Neural cell (in vitro differentiated cells): ENCODE measurements at regions not wholly inside any gene's neighbourhood (a gene's known extent, or its start where the extent isn't known, plus 50 kb on each side); places are given as distances from the start of the nearest gene placed in this dataset.

Experiments used
- H2AFZ ChIP-seq: fragments of 200-600, 300-800 bp; sonication (generic), shearing (Covaris generic); 2 replicates; pipeline ENCODE4 v1.6.0; 2014; ENCODE audit warnings: low read depth, mild to moderate bottlenecking, antibody characterized with exemption, low read length, moderate library complexity
- H3F3A ChIP-seq: fragments of 200-600 bp; shearing (Covaris generic); 2 replicates; pipeline ENCODE4 v1.6.1; 2016; ENCODE audit warnings: mild to moderate bottlenecking, moderate library complexity, mixed read lengths, antibody characterized with exemption, low read length; ENCODE audit not compliant: insufficient read depth, poor library complexity, severe bottlenecking
- H3K27ac ChIP-seq: fragments of 200-600, 300-800 bp; sonication (generic), shearing (Covaris generic); 2 replicates; pipeline ENCODE4 v1.5.1; 2014; ENCODE audit warnings: mild to moderate bottlenecking, low read length, moderate library complexity
- H3K27me3 ChIP-seq: fragments of 300-800, 200-600 bp; sonication (generic), shearing (Covaris generic); 2 replicates; pipeline ENCODE4 v1.6.0; 2014; ENCODE audit warnings: mild to moderate bottlenecking, low read depth, low read length, moderate library complexity; ENCODE audit not compliant: insufficient read depth
- H3K36me3 ChIP-seq: fragments of 300-800, 200-600 bp; sonication (generic), shearing (Covaris generic); 2 replicates; pipeline ENCODE4 v1.5.1; 2014; ENCODE audit warnings: mild to moderate bottlenecking, antibody characterized with exemption, low read length, moderate library complexity; ENCODE audit not compliant: insufficient read depth
- H3K4me2 ChIP-seq: fragments of 300-800, 200-600 bp; sonication (generic), shearing (Covaris generic); 2 replicates; pipeline ENCODE4 v1.6.0; 2014; ENCODE audit warnings: mild to moderate bottlenecking, low read length
- H3K4me3 ChIP-seq: fragments of 300-800, 200-600 bp; sonication (generic), shearing (Covaris generic); 2 replicates; pipeline ENCODE4 v1.5.1; 2014; ENCODE audit warnings: mild to moderate bottlenecking, low read length, moderate library complexity
- H3K79me2 ChIP-seq: fragments of 200-600 bp; shearing (Covaris generic); replicated peaks from 2 replicates; pipeline ENCODE4 v1.6.0; 2014; ENCODE audit warnings: mild to moderate bottlenecking, low read length, moderate library complexity; ENCODE audit not compliant: insufficient read depth
- H3K9ac ChIP-seq: fragments of 300-800, 200-600 bp; sonication (generic), shearing (Covaris generic); 2 replicates; pipeline ENCODE4 v1.6.1; 2016; ENCODE audit warnings: mild to moderate bottlenecking, low read length, mixed read lengths
- H3K9me2 ChIP-seq: fragments of 200-600 bp; shearing (Covaris generic); 2 replicates; pipeline ENCODE4 v1.6.1; 2016; ENCODE audit warnings: mild to moderate bottlenecking, low read length, mixed read lengths; ENCODE audit not compliant: insufficient read depth
- H3K9me3 ChIP-seq: fragments of 200-600, 300-800 bp; sonication (generic), shearing (Covaris generic); 2 replicates; pipeline ENCODE4 v1.6.1; 2016; ENCODE audit warnings: mild to moderate bottlenecking, mixed run types, low read length, moderate library complexity, mixed read lengths
- H4K20me1 ChIP-seq: fragments of 200-600 bp; shearing (Covaris generic); 2 replicates; pipeline ENCODE4 v1.6.1; 2016; ENCODE audit warnings: mild to moderate bottlenecking, mixed run types; ENCODE audit not compliant: insufficient read depth
- EP300 ChIP-seq: fragments of 450-650 bp; conservative IDR thresholded peaks from 2 replicates; pipeline ENCODE4 v1.6.1; 2014; ENCODE audit warnings: antibody characterized with exemption, mild to moderate bottlenecking, moderate library complexity; ENCODE audit not compliant: poor library complexity, severe bottlenecking
- EZH2 ChIP-seq: fragments of 200-600, 300-800 bp; shearing (Covaris generic), sonication (generic); IDR thresholded peaks from 2 replicates; pipeline ENCODE4 v1.6.1; 2014; ENCODE audit warnings: antibody characterized with exemption, low read length, borderline replicate concordance, mild to moderate bottlenecking; ENCODE audit not compliant: insufficient read depth, poor library complexity, severe bottlenecking
- MXI1 ChIP-seq: fragments of 450-650 bp; conservative IDR thresholded peaks from 2 replicates; pipeline ENCODE4 v1.6.1; 2014; ENCODE audit warnings: antibody characterized with exemption, mild to moderate bottlenecking; ENCODE audit not compliant: poor library complexity, severe bottlenecking
- POLR2AphosphoS5 ChIP-seq: IDR thresholded peaks from 2 replicates; pipeline ENCODE4 v1.6.1; 2012
- RAD21 ChIP-seq: fragments of 450-650 bp; conservative IDR thresholded peaks from 2 replicates; pipeline ENCODE4 v1.6.1; 2014; ENCODE audit warnings: antibody characterized with exemption, mild to moderate bottlenecking, moderate library complexity
- SMC3 ChIP-seq: fragments of 450-650 bp; conservative IDR thresholded peaks from 2 replicates; pipeline ENCODE4 v1.6.1; 2014; ENCODE audit warnings: antibody characterized with exemption, mild to moderate bottlenecking, moderate library complexity; ENCODE audit not compliant: poor library complexity
- TAF1 ChIP-seq: IDR thresholded peaks from 2 replicates; pipeline ENCODE4 v1.6.1; 2012; ENCODE audit warnings: low read depth
- TF ChIP-seq, protein P1 (sequence below): IDR thresholded peaks from 2 replicates; pipeline ENCODE4 v1.6.1; 2012; ENCODE audit warnings: borderline replicate concordance
- TF ChIP-seq, protein P2 (sequence below): fragments of 450-650 bp; IDR thresholded peaks from 2 replicates; pipeline ENCODE4 v1.5.1; 2014; ENCODE audit warnings: antibody characterized with exemption, mild to moderate bottlenecking, moderate library complexity; ENCODE audit not compliant: poor library complexity, severe bottlenecking

DNA sequence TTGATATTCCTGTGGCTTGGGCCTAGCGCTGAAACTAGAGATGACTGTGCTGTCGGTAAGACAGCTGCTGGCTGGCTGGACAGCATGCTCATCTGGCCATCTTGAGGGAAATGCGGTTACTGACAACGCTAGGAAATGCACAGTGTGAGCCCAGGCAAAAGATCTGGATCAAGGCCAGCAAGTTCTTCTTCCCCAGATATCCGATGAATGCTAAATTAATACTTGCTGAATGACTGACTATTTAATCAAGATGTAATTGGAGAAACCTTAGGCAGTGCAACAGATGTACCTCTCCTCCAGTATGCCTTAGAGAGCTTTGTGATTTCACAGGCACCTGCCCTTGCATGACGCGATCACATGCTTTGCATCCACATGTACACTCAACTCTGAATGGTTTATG lies 659.1 kb downstream of the EFNA5 start:
- no peaks in the 10 kb centered on the region for H4K20me1 ChIP-seq
- H3K4me2 ChIP-seq: no peak overlapping the region
- no peaks in the 10 kb centered on the region for H3K9me2 ChIP-seq
- no peak overlapping the region for H3K27ac ChIP-seq
- no peaks in the 10 kb centered on the region for H3K27me3 ChIP-seq
- no peak overlapping the region for H3K9ac ChIP-seq
- no peak overlapping the region for H2AFZ ChIP-seq
- no peak for TF ChIP-seq RAD21
- no peak for TF ChIP-seq POLR2AphosphoS5
- TF ChIP-seq, protein P1, sequence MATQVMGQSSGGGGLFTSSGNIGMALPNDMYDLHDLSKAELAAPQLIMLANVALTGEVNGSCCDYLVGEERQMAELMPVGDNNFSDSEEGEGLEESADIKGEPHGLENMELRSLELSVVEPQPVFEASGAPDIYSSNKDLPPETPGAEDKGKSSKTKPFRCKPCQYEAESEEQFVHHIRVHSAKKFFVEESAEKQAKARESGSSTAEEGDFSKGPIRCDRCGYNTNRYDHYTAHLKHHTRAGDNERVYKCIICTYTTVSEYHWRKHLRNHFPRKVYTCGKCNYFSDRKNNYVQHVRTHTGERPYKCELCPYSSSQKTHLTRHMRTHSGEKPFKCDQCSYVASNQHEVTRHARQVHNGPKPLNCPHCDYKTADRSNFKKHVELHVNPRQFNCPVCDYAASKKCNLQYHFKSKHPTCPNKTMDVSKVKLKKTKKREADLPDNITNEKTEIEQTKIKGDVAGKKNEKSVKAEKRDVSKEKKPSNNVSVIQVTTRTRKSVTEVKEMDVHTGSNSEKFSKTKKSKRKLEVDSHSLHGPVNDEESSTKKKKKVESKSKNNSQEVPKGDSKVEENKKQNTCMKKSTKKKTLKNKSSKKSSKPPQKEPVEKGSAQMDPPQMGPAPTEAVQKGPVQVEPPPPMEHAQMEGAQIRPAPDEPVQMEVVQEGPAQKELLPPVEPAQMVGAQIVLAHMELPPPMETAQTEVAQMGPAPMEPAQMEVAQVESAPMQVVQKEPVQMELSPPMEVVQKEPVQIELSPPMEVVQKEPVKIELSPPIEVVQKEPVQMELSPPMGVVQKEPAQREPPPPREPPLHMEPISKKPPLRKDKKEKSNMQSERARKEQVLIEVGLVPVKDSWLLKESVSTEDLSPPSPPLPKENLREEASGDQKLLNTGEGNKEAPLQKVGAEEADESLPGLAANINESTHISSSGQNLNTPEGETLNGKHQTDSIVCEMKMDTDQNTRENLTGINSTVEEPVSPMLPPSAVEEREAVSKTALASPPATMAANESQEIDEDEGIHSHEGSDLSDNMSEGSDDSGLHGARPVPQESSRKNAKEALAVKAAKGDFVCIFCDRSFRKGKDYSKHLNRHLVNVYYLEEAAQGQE: no peak
- TF ChIP-seq SMC3: no peak
- no peak for TF ChIP-seq TAF1
- TF ChIP-seq MXI1: no peak
- H3K9me3 ChIP-seq: no peaks in the 10 kb centered on the region
- H3K36me3 ChIP-seq: no peaks in the 10 kb centered on the region
- no peaks in the 10 kb centered on the region for H3K79me2 ChIP-seq
- no peaks in the 10 kb centered on the region for H3F3A ChIP-seq
- H3K4me3 ChIP-seq: no peak overlapping the region

DNA sequence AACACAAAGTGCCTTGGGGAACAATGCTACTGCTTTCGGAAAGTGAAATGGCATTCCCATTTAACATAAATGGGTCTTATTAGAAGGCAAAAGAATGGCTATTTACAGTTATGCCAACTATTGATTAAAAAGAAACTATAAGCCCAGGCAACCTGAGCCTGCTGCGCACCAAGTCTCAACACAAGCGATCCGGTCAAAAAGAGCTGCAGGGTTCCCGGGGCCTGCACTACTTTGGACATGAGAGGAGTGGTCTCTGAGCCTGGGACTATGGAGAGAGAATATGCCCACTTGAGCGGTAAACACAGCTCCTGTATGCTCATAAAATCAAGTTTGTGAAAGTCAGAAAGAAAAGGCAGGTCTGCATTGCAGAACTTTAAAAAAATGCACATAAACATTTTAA lies 660.7 kb downstream of the EFNA5 start:
- H4K20me1 ChIP-seq: no peaks in the 10 kb centered on the region
- no peaks in the 10 kb centered on the region for H3F3A ChIP-seq
- H3K4me2 ChIP-seq: no peak overlapping the region
- H3K27me3 ChIP-seq: no peaks in the 10 kb centered on the region
- no peaks in the 10 kb centered on the region for H3K79me2 ChIP-seq
- H3K36me3 ChIP-seq: no peaks in the 10 kb centered on the region
- H3K9ac ChIP-seq: no peak overlapping the region
- TF ChIP-seq SMC3 (no peak), EP300 (no peak), TAF1 (no peak), MXI1 (no peak), POLR2AphosphoS5 (no peak), EZH2 (no peak), RAD21 (no peak)
- TF ChIP-seq, protein P1: no peak
- TF ChIP-seq, protein P2, sequence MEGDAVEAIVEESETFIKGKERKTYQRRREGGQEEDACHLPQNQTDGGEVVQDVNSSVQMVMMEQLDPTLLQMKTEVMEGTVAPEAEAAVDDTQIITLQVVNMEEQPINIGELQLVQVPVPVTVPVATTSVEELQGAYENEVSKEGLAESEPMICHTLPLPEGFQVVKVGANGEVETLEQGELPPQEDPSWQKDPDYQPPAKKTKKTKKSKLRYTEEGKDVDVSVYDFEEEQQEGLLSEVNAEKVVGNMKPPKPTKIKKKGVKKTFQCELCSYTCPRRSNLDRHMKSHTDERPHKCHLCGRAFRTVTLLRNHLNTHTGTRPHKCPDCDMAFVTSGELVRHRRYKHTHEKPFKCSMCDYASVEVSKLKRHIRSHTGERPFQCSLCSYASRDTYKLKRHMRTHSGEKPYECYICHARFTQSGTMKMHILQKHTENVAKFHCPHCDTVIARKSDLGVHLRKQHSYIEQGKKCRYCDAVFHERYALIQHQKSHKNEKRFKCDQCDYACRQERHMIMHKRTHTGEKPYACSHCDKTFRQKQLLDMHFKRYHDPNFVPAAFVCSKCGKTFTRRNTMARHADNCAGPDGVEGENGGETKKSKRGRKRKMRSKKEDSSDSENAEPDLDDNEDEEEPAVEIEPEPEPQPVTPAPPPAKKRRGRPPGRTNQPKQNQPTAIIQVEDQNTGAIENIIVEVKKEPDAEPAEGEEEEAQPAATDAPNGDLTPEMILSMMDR: no peak
- no peak overlapping the region for H2AFZ ChIP-seq
- no peak overlapping the region for H3K27ac ChIP-seq
- H3K4me3 ChIP-seq: no peak overlapping the region
- no peaks in the 10 kb centered on the region for H3K9me2 ChIP-seq
- H3K9me3 ChIP-seq: no peaks in the 10 kb centered on the region
